Fibroblast of lung (primary cell): ENCODE measurements at regions not wholly inside any gene's neighbourhood (a gene's known extent, or its start where the extent isn't known, plus 50 kb on each side); places are given as distances from the start of the nearest gene placed in this dataset.

Experiments
- CTCF ChIP-seq, 2 donors: IDR thresholded peaks in 1 of 2; conservative IDR thresholded peaks in 1 of 2; 1 replicate in 1 of 2; 2 replicates in 1 of 2; pipeline ENCODE4 v1.5.1; 2011 to 2012; ENCODE audit warnings: low read length in 2 of 2, control low read depth in 1 of 2, inconsistent platforms in 1 of 2, low read depth in 1 of 2, mild to moderate bottlenecking in 1 of 2
- EZH2 ChIP-seq: IDR thresholded peaks from 2 replicates; pipeline ENCODE4 v1.5.1; 2012; ENCODE audit warnings: low read length, control low read depth, mild to moderate bottlenecking; ENCODE audit errors: missing control alignments

- TF ChIP-seq CTCF (conservative IDR thresholded peaks at IDR 0.05 in 1 of 2, IDR thresholded peaks at IDR 0.05 in 1 of 2; ENCODE audit: low read depth in 1 of 2, low read length in 2 of 2) (no peak), EZH2 (no peak)
Observed at GRCh38 chrX:13250826-13251580, 68.8 kb downstream of the ATXN3L start.
